ENCODE measurements at regions not wholly inside any gene's neighbourhood (a gene's known extent, or its start where the extent isn't known, plus 50 kb on each side); places are given as distances from the start of the nearest gene placed in this dataset.

DNA sequence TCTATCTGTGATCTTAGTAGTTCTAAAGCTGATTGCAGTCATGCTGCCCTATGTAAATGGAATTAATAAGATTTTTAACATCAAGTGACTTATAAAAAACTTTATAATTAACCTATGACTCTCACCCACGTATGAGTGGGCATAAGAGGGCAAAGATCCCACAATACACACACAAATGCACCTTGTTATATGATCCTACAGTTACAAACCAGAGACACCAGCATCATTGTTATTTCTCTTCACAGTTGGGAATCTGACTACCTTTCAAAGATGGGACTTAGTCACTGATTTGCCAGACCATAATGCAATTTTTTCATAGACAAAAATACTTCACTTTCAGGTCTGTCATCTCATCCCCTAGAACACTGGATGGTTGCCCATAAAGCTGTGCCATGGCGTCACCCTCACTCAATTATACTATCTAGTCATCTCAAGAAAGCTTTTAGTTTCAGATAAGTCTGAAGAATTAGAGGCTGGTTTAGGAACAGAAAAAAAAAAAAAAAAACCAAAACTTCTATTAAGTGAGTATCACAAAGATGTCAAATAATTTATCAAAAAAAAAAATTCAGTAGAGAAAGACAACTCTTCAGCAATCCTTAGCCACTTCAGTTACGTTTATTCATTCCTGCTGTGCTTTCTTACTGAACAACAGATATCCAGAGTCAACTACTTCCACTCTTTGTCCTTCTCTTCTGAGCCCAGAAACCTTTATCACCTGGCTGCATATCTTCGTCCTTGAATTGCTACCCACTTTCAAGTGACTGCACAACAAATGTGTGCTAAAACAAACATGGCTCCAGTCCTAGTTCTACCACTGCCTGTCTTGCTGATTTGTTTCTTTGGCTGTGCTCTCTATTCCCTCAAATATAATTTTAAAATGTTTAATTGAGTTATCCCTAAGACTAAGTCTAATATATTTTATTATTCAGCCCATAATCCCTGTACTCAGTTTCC, 175.0 kb upstream of the CHRM2 start:
- DNase-seq (ENCODE audit: low read depth) = no peak
- TF ChIP-seq, protein P1, sequence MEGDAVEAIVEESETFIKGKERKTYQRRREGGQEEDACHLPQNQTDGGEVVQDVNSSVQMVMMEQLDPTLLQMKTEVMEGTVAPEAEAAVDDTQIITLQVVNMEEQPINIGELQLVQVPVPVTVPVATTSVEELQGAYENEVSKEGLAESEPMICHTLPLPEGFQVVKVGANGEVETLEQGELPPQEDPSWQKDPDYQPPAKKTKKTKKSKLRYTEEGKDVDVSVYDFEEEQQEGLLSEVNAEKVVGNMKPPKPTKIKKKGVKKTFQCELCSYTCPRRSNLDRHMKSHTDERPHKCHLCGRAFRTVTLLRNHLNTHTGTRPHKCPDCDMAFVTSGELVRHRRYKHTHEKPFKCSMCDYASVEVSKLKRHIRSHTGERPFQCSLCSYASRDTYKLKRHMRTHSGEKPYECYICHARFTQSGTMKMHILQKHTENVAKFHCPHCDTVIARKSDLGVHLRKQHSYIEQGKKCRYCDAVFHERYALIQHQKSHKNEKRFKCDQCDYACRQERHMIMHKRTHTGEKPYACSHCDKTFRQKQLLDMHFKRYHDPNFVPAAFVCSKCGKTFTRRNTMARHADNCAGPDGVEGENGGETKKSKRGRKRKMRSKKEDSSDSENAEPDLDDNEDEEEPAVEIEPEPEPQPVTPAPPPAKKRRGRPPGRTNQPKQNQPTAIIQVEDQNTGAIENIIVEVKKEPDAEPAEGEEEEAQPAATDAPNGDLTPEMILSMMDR (IDR thresholded peaks at IDR 0.05; ENCODE audit: insufficient read depth, low read depth, low read length) = no peak
- H3K4me3 ChIP-seq (ENCODE audit: low read depth, low read length) = no peak overlapping the region

GRCh38 chr7:136692221-136692620, 176.2 kb upstream of the CHRM2 start:
- TF ChIP-seq, protein P1 (IDR thresholded peaks at IDR 0.05; ENCODE audit: insufficient read depth, low read depth, low read length) = no peak
- DNase-seq (ENCODE audit: low read depth) = no peak
- no peak overlapping the region for H3K4me3 ChIP-seq (ENCODE audit: low read depth, low read length)

DNA sequence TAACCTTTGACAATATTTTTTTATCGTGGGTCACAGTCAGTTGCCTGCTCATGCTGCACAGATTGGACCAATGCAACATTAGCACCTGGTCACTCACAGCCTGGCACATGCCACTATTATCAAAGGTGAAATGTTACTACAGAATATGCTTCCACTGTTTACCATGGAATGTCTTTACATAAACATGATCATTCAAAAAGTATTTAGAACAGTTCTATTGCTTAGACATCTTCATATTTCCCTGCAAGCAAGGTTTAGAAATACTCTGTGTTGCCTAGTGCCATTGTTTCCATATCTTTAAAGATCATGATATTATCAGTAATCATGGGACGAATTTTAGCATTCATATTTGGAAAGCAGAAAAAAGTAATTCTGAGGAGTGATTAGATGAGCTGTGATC, 179.9 kb upstream of the CHRM2 start:
- TF ChIP-seq, protein P1 (IDR thresholded peaks at IDR 0.05; ENCODE audit: insufficient read depth, low read depth, low read length) = no peak
- no peak for DNase-seq (ENCODE audit: low read depth)
- no peak overlapping the region for H3K4me3 ChIP-seq (ENCODE audit: low read depth, low read length)

- no peak overlapping the region for H3K4me3 ChIP-seq (ENCODE audit: low read depth, low read length)
- TF ChIP-seq, protein P1 (IDR thresholded peaks at IDR 0.05; ENCODE audit: insufficient read depth, low read depth, low read length) = peak; percentile 71
- DNase-seq (ENCODE audit: low read depth) = peak; percentile 33
These were observed 180.6 kb upstream of the CHRM2 start for GRCh38 chr7:136687693-136688322.

GRCh38 chr7:136685501-136686173, 182.8 kb upstream of the CHRM2 start:
- DNase-seq (ENCODE audit: low read depth) = no peak
- H3K4me3 ChIP-seq (ENCODE audit: low read depth, low read length) = no peak overlapping the region
- TF ChIP-seq, protein P1 (IDR thresholded peaks at IDR 0.05; ENCODE audit: insufficient read depth, low read depth, low read length) = no peak

GRCh38 chr7:136677471-136678365, 190.7 kb upstream of the CHRM2 start:
- no peak overlapping the region for H3K4me3 ChIP-seq (ENCODE audit: low read depth, low read length)
- TF ChIP-seq, protein P1 (IDR thresholded peaks at IDR 0.05; ENCODE audit: insufficient read depth, low read depth, low read length) = no peak
- DNase-seq (ENCODE audit: low read depth) = peak; percentile 51
